ENCODE measurements at regions not wholly inside any gene's neighbourhood (a gene's known extent, or its start where the extent isn't known, plus 50 kb on each side); places are given as distances from the start of the nearest gene placed in this dataset.

DNA sequence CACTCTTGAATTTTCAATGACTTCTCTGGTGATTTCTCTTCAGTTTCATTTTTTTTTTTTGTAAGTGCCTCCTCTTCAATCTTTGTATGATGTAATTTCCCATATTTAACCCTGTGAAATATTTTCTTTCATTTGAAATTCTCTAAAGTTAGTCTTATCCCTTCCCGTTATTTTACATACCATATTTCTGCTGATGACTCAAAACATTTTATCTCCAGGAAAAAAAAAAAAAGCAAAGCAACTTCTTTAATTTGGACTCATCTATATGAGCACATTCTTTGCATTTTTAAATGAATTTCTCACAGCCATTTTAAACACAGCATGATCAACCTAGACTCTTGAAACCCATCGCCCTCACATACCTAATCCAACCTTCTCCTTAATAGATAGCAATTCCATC, 1831.4 kb downstream of the ARAP2 start:
- Histone ChIP-seq H3K79me2 (ENCODE audit: insufficient read depth, low read length) (no peaks in the 10 kb centered on the region), H4K20me1 (ENCODE audit: insufficient read depth, low read length, poor library complexity, severe bottlenecking) (no peaks in the 10 kb centered on the region), H3K4me2 (ENCODE audit: low read depth, low read length, poor library complexity, severe bottlenecking) (no peak overlapping the region), H3F3A (ENCODE audit: low read depth) (no peaks in the 10 kb centered on the region), H3K9ac (ENCODE audit: low read depth, low read length, poor library complexity, severe bottlenecking) (no peak overlapping the region), H3K9me3 (ENCODE audit: insufficient read depth, low read depth, low read length) (no peaks in the 10 kb centered on the region), H3K4me3 (ENCODE audit: low read length, poor library complexity, severe bottlenecking) (no peak overlapping the region), H3K36me3 (ENCODE audit: insufficient read depth, low read length) (no peaks in the 10 kb centered on the region), H3K4me1 (ENCODE audit: insufficient read depth, low read length, poor library complexity, severe bottlenecking) (no peaks in the 10 kb centered on the region), H3K9me2 (replicated peaks; ENCODE audit: low read depth, low read length) (no peaks in the 10 kb centered on the region), H2AFZ (ENCODE audit: low read length) (no peak overlapping the region), H3K27me3 (ENCODE audit: insufficient read depth, low read length, poor library complexity, severe bottlenecking) (no peaks in the 10 kb centered on the region)
- TF ChIP-seq EZH2phosphoT487 (IDR thresholded peaks at IDR 0.05; ENCODE audit: borderline replicate concordance): no peak
- TF ChIP-seq, protein P1, sequence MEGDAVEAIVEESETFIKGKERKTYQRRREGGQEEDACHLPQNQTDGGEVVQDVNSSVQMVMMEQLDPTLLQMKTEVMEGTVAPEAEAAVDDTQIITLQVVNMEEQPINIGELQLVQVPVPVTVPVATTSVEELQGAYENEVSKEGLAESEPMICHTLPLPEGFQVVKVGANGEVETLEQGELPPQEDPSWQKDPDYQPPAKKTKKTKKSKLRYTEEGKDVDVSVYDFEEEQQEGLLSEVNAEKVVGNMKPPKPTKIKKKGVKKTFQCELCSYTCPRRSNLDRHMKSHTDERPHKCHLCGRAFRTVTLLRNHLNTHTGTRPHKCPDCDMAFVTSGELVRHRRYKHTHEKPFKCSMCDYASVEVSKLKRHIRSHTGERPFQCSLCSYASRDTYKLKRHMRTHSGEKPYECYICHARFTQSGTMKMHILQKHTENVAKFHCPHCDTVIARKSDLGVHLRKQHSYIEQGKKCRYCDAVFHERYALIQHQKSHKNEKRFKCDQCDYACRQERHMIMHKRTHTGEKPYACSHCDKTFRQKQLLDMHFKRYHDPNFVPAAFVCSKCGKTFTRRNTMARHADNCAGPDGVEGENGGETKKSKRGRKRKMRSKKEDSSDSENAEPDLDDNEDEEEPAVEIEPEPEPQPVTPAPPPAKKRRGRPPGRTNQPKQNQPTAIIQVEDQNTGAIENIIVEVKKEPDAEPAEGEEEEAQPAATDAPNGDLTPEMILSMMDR (conservative IDR thresholded peaks at IDR 0.05; ENCODE audit: low read length): no peak

DNA sequence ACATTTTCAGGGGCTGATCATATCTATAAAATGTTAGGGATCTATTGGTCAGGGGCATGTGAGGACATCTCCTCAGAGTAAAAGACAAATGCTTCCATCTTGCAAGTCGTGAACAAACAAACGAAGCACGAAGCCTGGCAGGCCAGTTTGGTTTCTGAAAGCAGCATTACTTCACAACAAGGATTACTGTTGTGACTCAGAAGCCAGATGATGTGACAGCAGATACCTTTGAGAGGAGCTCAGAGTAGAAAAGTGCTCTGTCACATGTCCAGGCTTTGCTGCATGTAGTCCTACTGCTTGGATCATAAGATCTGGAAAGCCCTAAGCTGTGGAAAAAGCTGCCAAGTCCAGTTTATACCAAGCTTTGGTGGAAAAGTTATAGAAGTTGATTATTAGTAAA, 1827.2 kb downstream of the ARAP2 start:
- no peaks in the 10 kb centered on the region for H3K36me3 ChIP-seq (ENCODE audit: insufficient read depth, low read length)
- H3K27me3 ChIP-seq (ENCODE audit: insufficient read depth, low read length, poor library complexity, severe bottlenecking): no peaks in the 10 kb centered on the region
- H4K20me1 ChIP-seq (ENCODE audit: insufficient read depth, low read length, poor library complexity, severe bottlenecking): no peaks in the 10 kb centered on the region
- no peak overlapping the region for H3K9ac ChIP-seq (ENCODE audit: low read depth, low read length, poor library complexity, severe bottlenecking)
- H3K9me2 ChIP-seq (replicated peaks; ENCODE audit: low read depth, low read length): no peaks in the 10 kb centered on the region
- H3K79me2 ChIP-seq (ENCODE audit: insufficient read depth, low read length): no peaks in the 10 kb centered on the region
- H3K4me1 ChIP-seq (ENCODE audit: insufficient read depth, low read length, poor library complexity, severe bottlenecking): no peaks in the 10 kb centered on the region
- H3K9me3 ChIP-seq (ENCODE audit: insufficient read depth, low read depth, low read length): no peaks in the 10 kb centered on the region
- no peaks in the 10 kb centered on the region for H3F3A ChIP-seq (ENCODE audit: low read depth)
- H3K4me2 ChIP-seq (ENCODE audit: low read depth, low read length, poor library complexity, severe bottlenecking): no peak overlapping the region
- TF ChIP-seq, protein P1 (conservative IDR thresholded peaks at IDR 0.05; ENCODE audit: low read length): no peak
- no peak for TF ChIP-seq EZH2phosphoT487 (IDR thresholded peaks at IDR 0.05; ENCODE audit: borderline replicate concordance)
- no peak overlapping the region for H3K4me3 ChIP-seq (ENCODE audit: low read length, poor library complexity, severe bottlenecking)
- no peak overlapping the region for H2AFZ ChIP-seq (ENCODE audit: low read length)

DNA sequence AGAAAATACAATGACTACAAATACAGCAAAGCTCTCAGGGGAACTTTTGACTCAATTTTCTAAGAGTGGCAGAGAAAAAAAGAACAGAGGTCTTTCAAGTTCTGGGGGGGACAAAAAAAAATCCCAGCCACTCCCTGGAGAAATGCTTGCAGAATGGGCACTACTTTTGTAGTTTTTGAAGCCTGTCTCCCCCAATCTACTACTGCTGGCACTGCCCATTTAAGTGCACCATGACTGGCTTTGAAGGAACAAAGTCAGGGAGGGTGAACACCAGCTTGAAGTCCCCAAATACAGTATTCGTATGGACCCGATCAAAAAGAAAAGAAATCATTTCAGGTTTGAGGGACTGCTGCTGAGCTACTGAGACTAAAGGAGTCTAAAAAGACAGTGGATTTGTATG, 1824.4 kb downstream of the ARAP2 start:
- H2AFZ ChIP-seq (ENCODE audit: low read length): no peak overlapping the region
- no peaks in the 10 kb centered on the region for H3K36me3 ChIP-seq (ENCODE audit: insufficient read depth, low read length)
- no peaks in the 10 kb centered on the region for H4K20me1 ChIP-seq (ENCODE audit: insufficient read depth, low read length, poor library complexity, severe bottlenecking)
- H3F3A ChIP-seq (ENCODE audit: low read depth): no peaks in the 10 kb centered on the region
- no peaks in the 10 kb centered on the region for H3K79me2 ChIP-seq (ENCODE audit: insufficient read depth, low read length)
- H3K9me3 ChIP-seq (ENCODE audit: insufficient read depth, low read depth, low read length): no peaks in the 10 kb centered on the region
- H3K4me1 ChIP-seq (ENCODE audit: insufficient read depth, low read length, poor library complexity, severe bottlenecking): no peaks in the 10 kb centered on the region
- no peaks in the 10 kb centered on the region for H3K27me3 ChIP-seq (ENCODE audit: insufficient read depth, low read length, poor library complexity, severe bottlenecking)
- H3K9ac ChIP-seq (ENCODE audit: low read depth, low read length, poor library complexity, severe bottlenecking): no peak overlapping the region
- H3K4me2 ChIP-seq (ENCODE audit: low read depth, low read length, poor library complexity, severe bottlenecking): no peak overlapping the region
- H3K9me2 ChIP-seq (replicated peaks; ENCODE audit: low read depth, low read length): no peaks in the 10 kb centered on the region
- no peak overlapping the region for H3K4me3 ChIP-seq (ENCODE audit: low read length, poor library complexity, severe bottlenecking)
- TF ChIP-seq, protein P1 (conservative IDR thresholded peaks at IDR 0.05; ENCODE audit: low read length): no peak
- no peak for TF ChIP-seq EZH2phosphoT487 (IDR thresholded peaks at IDR 0.05; ENCODE audit: borderline replicate concordance)

Data from Loucy (cell line).